Iris pigment epithelial cell (primary cell): ENCODE measurements at regions not wholly inside any gene's neighbourhood (a gene's known extent, or its start where the extent isn't known, plus 50 kb on each side); places are given as distances from the start of the nearest gene placed in this dataset.
"Not testable (repeated sequence)": the region's sequence is repeated elsewhere in the genome, so short reads cannot be mapped to it uniquely, and the experiment has no call there.

ENCODE experiments used
- DNase-seq: peaks from one replicate; pipeline ENCODE4 v3.0.0-alpha.2; 2011; ENCODE audit warnings: low read depth

- DNase-seq = no peak
Observed at GRCh38 chr9:78972303-78972999, 599.3 kb upstream of the TLE4 start.

GRCh38 chr9:78973907-78974306 is 597.9 kb upstream of the TLE4 start:
- DNase-seq = peak; percentile 86

- DNase-seq = peak; percentile 83
Observed at GRCh38 chr9:78982849-78983248, 588.9 kb upstream of the TLE4 start.

GRCh38 chr9:78985084-78985738 is 586.6 kb upstream of the TLE4 start:
- peak; percentile 47 for DNase-seq

- DNase-seq = no peak
Observed at GRCh38 chr9:78986446-78986845, 585.3 kb upstream of the TLE4 start.

DNA sequence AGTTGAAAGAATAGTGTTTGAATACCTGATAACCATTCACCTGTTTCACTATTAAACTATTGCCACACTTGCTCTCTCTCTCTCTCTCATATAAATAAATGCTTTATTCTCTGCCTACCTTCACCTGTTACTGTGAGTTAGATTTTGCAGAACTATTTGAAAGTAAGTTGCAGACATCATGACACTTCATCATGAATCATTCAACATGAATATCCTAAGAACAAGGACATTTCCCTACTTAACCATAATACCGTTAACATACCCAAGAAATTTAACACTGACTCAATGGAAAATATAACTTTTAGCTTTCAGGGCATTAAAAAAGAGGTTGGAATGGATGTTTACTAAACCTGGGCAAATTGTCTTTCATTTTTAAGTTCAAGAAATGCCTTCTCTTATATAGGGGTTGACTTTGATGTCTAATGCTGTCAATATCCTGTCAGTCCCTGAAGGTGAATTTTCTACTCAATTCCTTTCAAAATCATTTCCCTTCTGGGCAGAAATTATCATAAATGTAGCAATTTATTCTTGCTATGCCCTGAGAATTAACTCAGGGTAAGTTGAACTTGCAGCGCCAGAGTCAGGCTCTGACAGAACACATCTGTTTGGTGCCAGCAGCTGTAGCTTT is 582.6 kb upstream of the TLE4 start:
- DNase-seq = peak; percentile 32

DNA sequence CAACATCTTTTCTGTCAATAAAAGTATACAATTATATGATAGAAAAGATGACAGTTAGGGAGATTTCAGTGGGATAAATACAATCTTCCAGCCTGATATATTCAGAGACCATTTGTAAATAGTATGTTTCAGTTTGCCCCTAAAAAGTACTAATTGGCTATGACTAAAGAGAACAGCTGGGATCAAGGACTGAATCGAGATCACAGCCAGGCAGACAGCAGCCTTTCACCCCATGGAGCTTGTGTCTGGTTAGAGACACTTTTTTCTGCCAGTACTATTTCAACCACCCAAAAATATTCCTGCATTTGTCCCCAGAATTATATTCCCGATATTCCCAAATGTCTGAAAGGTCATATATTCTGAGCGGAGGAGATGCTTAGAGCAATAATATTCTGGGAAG is 577.3 kb upstream of the TLE4 start:
- no peak for DNase-seq

DNA sequence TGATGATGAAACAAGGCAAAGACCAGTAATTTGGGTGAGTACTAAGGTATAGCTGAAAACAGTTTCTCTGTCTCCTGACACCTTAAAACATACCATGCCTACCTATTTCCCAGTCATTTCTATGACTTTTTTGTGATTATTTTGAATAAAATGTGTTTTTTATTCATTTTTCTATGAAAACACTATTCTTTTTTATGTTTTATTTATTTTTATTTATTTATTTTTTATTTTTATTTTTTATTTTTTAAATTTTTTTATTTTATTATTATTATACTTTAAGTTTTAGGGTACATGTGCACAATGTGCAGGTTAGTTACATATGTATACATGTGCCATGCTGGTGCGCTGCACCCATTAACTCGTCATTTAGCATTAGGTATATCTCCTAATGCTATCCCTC is 576.8 kb upstream of the TLE4 start:
- not testable (repeated sequence) for DNase-seq

- DNase-seq = no peak
Observed at GRCh38 chr9:78997296-78997695, 574.5 kb upstream of the TLE4 start.

DNA sequence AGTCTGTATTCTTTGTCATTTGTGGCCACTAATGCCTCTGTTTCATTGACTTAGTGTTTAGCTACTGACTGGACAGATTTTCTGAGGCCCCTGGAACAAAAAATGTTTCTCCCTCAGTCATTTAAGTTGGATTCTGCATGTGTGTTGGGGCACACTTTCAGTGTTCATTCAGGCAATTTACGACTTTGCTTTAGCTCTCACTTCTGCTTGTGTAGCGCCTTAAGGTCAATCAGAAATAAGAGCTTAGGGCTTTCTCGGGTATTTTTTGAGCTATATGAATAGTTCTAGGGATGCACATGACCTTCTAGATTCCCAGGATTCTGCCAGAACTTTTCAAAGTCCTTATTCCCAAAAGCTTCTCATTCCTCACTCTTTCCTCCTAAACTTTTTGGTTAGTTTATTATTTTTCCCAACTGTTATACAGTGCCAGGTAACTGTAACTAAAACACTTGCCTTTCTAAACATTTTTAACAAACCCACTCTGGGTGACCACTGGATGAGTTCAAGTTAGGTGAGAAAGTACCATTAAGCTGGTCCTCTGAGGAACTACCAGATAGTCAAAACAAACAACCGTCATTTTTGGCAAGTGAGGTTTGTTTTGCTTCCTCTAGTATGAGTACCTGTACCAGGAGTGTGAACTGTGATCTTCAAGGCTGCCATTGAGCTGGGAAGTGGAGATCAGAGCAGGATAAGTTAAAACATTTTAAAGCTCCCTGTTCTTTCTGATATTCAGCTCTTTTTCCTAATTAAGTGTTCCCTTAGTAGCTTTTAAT is 571.3 kb upstream of the TLE4 start:
- no peak for DNase-seq

DNA sequence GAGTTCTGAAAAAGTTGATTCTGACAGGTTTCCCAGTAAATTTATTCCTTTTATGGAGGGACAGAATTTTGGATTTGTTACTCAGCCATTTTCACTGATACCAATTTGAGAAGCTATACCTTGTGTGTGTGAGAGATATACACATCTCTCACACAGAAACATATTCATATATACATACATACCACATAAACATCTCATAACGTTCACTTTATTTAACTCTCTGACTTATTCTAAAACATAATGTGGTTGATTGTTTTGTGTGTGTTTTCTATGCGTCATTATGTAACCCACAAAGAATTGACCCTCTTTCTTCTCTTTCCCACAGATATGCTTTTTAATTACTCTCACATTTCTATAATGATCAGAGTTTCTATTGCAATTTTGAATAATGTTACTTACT is 570.8 kb upstream of the TLE4 start:
- DNase-seq = no peak

DNA sequence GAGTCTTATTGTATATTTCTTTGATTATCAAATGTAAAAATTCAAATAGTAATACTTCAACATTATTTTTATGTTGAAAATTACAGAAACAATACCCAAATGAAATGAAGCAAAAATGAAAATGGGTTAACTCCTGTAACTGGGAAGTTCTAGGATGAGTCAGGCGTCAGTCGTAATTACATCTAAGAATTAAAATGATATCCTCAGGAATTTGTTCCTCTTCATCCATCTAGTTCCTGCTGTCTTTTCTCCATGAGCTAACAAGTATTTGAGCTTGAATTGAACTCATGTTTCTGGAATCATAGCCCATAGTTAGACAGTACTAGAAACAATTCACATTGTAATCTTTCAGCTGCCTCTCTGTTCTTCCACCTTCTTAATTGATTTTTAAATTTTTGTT is 568.3 kb upstream of the TLE4 start:
- DNase-seq = no peak

GRCh38 chr9:79004032-79004431 is 567.7 kb upstream of the TLE4 start:
- no peak for DNase-seq

- no peak for DNase-seq
Observed at GRCh38 chr9:79006546-79006945, 565.2 kb upstream of the TLE4 start.

DNA sequence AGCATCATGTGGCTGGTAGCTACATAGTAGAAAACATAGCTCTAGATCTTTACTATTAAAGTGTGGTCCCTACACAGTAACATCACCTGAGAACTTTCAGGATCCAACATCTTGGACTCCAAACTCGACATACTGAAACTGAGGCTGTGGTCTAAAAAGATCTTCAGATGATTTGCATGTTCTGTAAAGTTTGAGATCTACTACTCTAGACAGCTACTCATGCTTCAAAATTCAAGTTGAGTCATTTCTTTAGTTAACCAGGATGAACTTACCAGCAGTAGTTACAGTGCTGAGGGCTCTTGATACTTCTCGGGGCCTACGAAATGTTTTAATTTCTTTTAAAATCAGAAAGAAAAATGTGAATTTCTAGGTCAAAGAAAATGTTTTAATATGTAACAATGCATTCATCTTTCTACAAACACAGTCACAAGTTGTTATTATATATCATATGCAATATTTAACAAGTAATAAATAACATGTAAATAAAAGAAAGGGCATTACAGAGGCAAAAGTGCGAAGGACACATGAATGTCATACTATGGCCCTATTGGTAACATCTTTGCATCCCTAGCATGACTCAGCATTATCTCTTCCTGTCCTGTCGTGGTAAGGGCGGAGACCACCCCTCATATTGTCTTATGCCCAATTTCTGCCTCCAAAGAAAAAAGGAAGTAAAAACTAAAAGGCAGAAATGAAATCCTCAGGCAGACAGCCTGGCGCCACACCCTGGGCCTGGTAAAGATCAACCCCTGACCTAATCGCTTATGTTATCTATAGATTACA is 563.9 kb upstream of the TLE4 start:
- DNase-seq = no peak

- no peak for DNase-seq
Observed at GRCh38 chr9:79008916-79009315, 562.8 kb upstream of the TLE4 start.

DNA sequence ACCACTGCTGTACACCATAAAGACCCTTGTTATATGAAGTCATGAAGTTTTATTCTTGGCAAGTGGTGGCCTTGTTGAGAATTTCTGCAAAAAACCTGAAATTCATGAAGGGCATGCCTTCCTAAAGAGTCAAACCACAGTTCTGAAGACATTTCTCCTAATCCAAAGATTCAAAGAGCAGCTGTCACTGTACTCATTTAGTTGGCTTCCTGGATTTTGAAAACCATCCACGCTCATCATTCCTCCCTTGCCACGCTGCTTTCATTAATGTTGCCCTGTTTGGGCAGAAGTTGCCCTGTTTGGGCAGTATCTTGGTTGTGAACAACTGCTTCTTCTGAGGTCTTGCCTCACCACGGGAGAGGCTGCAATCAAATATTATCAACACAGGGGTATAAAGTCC is 560.3 kb upstream of the TLE4 start:
- DNase-seq = no peak

GRCh38 chr9:79012561-79012960 is 559.2 kb upstream of the TLE4 start:
- DNase-seq = peak; percentile 76

- DNase-seq = peak; percentile 48
Observed at GRCh38 chr9:79013715-79014610, 557.8 kb upstream of the TLE4 start.

GRCh38 chr9:79014929-79015699 is 556.7 kb upstream of the TLE4 start:
- DNase-seq = peak; percentile 14
